HepG2 (cell line): ENCODE measurements at regions not wholly inside any gene's neighbourhood (a gene's known extent, or its start where the extent isn't known, plus 50 kb on each side); places are given as distances from the start of the nearest gene placed in this dataset.

Experiments
- ATAC-seq: fragments of 200-7000 bp; cut with Tn5 transposase; 3 replicates; pipeline ENCODE4 v1.9.1; 2020; ENCODE audit warnings: mild to moderate bottlenecking, moderate library complexity
- BruUV-seq: library from RNA; stranded (reverse); fragments of 400-500 nt; replicated peaks from 2 replicates; lab custom pipeline; 2021; lab: Mats Ljungman, UMichigan
- CTCF ChIA-PET: fragments of 300-600 bp; formaldehyde crosslinking; extraction: SDS; loops from one replicate; lab custom pipeline; 2021; ENCODE audit warnings: low total read pairs, inconsistent platforms, low intra/inter-chr PET ratio; lab: Yijun Ruan, JAX
- POLR2A ChIA-PET: fragments of 350-600 bp; sonication (Branson Sonifier 250); formaldehyde crosslinking; loops from one replicate; lab custom pipeline; 2020; ENCODE audit warnings: antibody characterized with exemption, inconsistent platforms; lab: Yijun Ruan, JAX
- DNase-seq: peaks from one replicate; pipeline ENCODE4 v3.0.0-alpha.2; 2015; ENCODE audit warnings: low spot score
- FAIRE-seq: peaks from 3 replicates; lab custom pipeline; 2011; peaks lifted over from hg19 to GRCh38; lab: Jason Lieb, UNC
- H2AFZ ChIP-seq: one replicate; pipeline ENCODE4 v1.6.1; 2011; ENCODE audit warnings: low read length, inconsistent platforms
- H3K27ac ChIP-seq: fragments of 300-600 bp; 3 replicates; pipeline ENCODE4 v1.8.0; 2011; ENCODE audit warnings: mixed run types, mild to moderate bottlenecking, mixed read lengths, low read length, inconsistent platforms; ENCODE audit not compliant: insufficient read depth; ENCODE audit errors: extremely low read length
- H3K27me3 ChIP-seq, 2 experiments: fragments of 200-600 bp in 1 of 2; 2 replicates in 1 of 2; 3 replicates in 1 of 2; pipeline versions ENCODE4 v1.6.0 to v1.8.0; 2011; ENCODE audit warnings: low read length in 2 of 2, mild to moderate bottlenecking in 2 of 2, moderate library complexity in 2 of 2, inconsistent platforms in 1 of 2; ENCODE audit not compliant: insufficient read depth in 2 of 2, control insufficient read depth in 1 of 2
- H3K36me3 ChIP-seq, 2 experiments: fragments of 200-600 bp in 1 of 2; replicated peaks in 1 of 2; 2 replicates in 1 of 2; 3 replicates in 1 of 2; pipeline versions ENCODE4 v1.5.1 to v1.8.0; 2011; ENCODE audit warnings: low read length in 2 of 2, inconsistent platforms in 1 of 2; ENCODE audit not compliant: insufficient read depth in 2 of 2, control insufficient read depth in 1 of 2
- H3K4me1 ChIP-seq: 2 replicates; pipeline ENCODE4 v1.5.1; 2012; ENCODE audit warnings: low read length, inconsistent platforms; ENCODE audit not compliant: insufficient read depth
- H3K4me2 ChIP-seq: 2 replicates; pipeline ENCODE4 v1.6.0; 2011; ENCODE audit warnings: low read depth, low read length, inconsistent platforms
- H3K4me3 ChIP-seq, 3 experiments: fragments of 200-600 bp in 1 of 3; sonication (generic), shearing (Covaris generic) in 1 of 3; replicated peaks in 1 of 3; 2 replicates each; pipeline ENCODE4 v1.5.1; 2011 to 2016; ENCODE audit warnings: low read length in 3 of 3, inconsistent platforms in 2 of 3, low read depth in 2 of 3, mild to moderate bottlenecking in 2 of 3, control low read depth in 1 of 3, mixed read lengths in 1 of 3; ENCODE audit not compliant: insufficient read depth in 1 of 3
- H3K79me2 ChIP-seq: one replicate; pipeline ENCODE4 v1.6.1; 2011; ENCODE audit warnings: low read length, inconsistent platforms; ENCODE audit not compliant: insufficient read depth
- H3K9ac ChIP-seq: 2 replicates; pipeline ENCODE4 v1.6.0; 2011; ENCODE audit warnings: mild to moderate bottlenecking, low read depth, low read length, inconsistent platforms; ENCODE audit not compliant: insufficient read depth
- H3K9me3 ChIP-seq: 2 replicates; pipeline ENCODE4 v1.5.1; 2012; ENCODE audit warnings: mild to moderate bottlenecking, low read length
- H4K20me1 ChIP-seq: 2 replicates; pipeline ENCODE4 v1.6.0; 2011; ENCODE audit warnings: inconsistent platforms, mild to moderate bottlenecking, low read length, moderate library complexity; ENCODE audit not compliant: insufficient read depth
- FOXP1 ChIP-seq, 2 experiments: fragments of 450-650 bp in 1 of 2; IDR thresholded peaks; 2 replicates each; pipeline ENCODE4 v1.6.1; 2017 to 2018; ENCODE audit warnings: antibody characterized with exemption in 1 of 2
- FUBP1 ChIP-seq: sonication (generic); formaldehyde crosslinking; IDR thresholded peaks from 2 replicates; pipeline ENCODE4 v1.5.1; 2020; ENCODE audit warnings: missing genetic modification reagents, mild to moderate bottlenecking, borderline replicate concordance
- KDM5B ChIP-seq: sonication (generic); formaldehyde crosslinking; IDR thresholded peaks from 2 replicates; pipeline ENCODE4 v1.4.0; 2020; ENCODE audit warnings: missing genetic modification reagents, mild to moderate bottlenecking, borderline replicate concordance
- NR2C2 ChIP-seq: sonication (generic); formaldehyde crosslinking; IDR thresholded peaks from 2 replicates; pipeline ENCODE4 v1.4.0; 2020; ENCODE audit warnings: missing genetic modification reagents, mild to moderate bottlenecking, moderate library complexity, borderline replicate concordance
- SSRP1 ChIP-seq: IDR thresholded peaks from 2 replicates; pipeline ENCODE4 v1.6.1; 2016; ENCODE audit warnings: control low read depth
- ZNF354B ChIP-seq: sonication (generic); formaldehyde crosslinking; IDR thresholded peaks from 2 replicates; pipeline ENCODE4 v1.8.0; 2022; ENCODE audit warnings: mild to moderate bottlenecking, missing genetic modification reagents
- ZNF639 ChIP-seq: conservative IDR thresholded peaks from 2 replicates; pipeline ENCODE4 v1.6.1; 2018; ENCODE audit warnings: missing genetic modification reagents
- ZNF773 ChIP-seq: sonication (generic); formaldehyde crosslinking; IDR thresholded peaks from 2 replicates; pipeline ENCODE4 v1.4.0; 2020; ENCODE audit warnings: missing genetic modification reagents, borderline replicate concordance
- WGBS: methylation state at CpG from one replicate; pipeline ENCODE4 v1.1.6; 2017; ENCODE audit warnings: low lambda C conversion rate; 5-methylcytosine and 5-hydroxymethylcytosine counted together
- in situ Hi-C: cut with HindIII; loops from 2 replicates; pipeline ENCODE4 v1.10.0; 2017; ENCODE audit warnings: low pct_unique_long_range_greater_than_20kb; ENCODE audit not compliant: extremely low pct_ligation_motif_present
- intact Hi-C: fragments of 100-400 bp; cut with micrococcal nuclease; formaldehyde crosslinking; loops from one replicate; pipeline ENCODE4 v1.10.0; 2022; ENCODE audit not compliant: unreplicated experiment
- TF ChIP-seq, protein P1 (sequence below): sonication (generic); formaldehyde crosslinking; IDR thresholded peaks from 2 replicates; pipeline ENCODE4 v1.4.0; 2020; ENCODE audit warnings: mild to moderate bottlenecking, missing genetic modification reagents

GRCh38 chr1:194485432-194485831 lies 1299.0 kb upstream of the B3GALT2 start:
- Histone ChIP-seq H3K79me2 (no peaks in the 10 kb centered on the region), H3K36me3 (no peaks in the 10 kb centered on the region), H3K27me3 (no peaks in the 10 kb centered on the region), H2AFZ (no peak overlapping the region), H3K4me2 (no peak overlapping the region), H3K27ac (no peak overlapping the region), H4K20me1 (no peaks in the 10 kb centered on the region), H3K9me3 (no peaks in the 10 kb centered on the region), H3K9ac (no peak overlapping the region), H3K4me1 (no peaks in the 10 kb centered on the region), H3K4me3 (no peak overlapping the region)
- no peak for DNase-seq
- no peak for ATAC-seq
- no TSS peak for BruUV-seq
- no peak for FAIRE-seq
- in situ Hi-C loops (no loop called here), intact Hi-C loops (no loop called here)
- no peak for TF ChIP-seq ZNF639 (CRISPR knock-in tag)
- ChIA-PET CTCF (no interaction called here), POLR2A (no interaction called here)

- ATAC-seq (no peak), FAIRE-seq (no peak), DNase-seq (no peak)
- ChIA-PET POLR2A (no interaction called here), CTCF (no interaction called here)
- H3K27me3 ChIP-seq: no peaks in the 10 kb centered on the region
- intact Hi-C loops (no loop called here), in situ Hi-C loops (no loop called here)
- no TSS peak for BruUV-seq
- H3K4me3 ChIP-seq: no peak overlapping the region
- no peaks in the 10 kb centered on the region for H3K4me1 ChIP-seq
- no peak overlapping the region for H2AFZ ChIP-seq
- WGBS: 3% methylated on average over 1 of the region's 1 CpG
- no peak overlapping the region for H3K27ac ChIP-seq
- no peaks in the 10 kb centered on the region for H3K36me3 ChIP-seq
- no peak overlapping the region for H3K4me2 ChIP-seq
- no peaks in the 10 kb centered on the region for H4K20me1 ChIP-seq
- H3K9ac ChIP-seq: no peak overlapping the region
- H3K79me2 ChIP-seq: no peaks in the 10 kb centered on the region
- H3K9me3 ChIP-seq: no peaks in the 10 kb centered on the region
- TF ChIP-seq ZNF773 (CRISPR knock-in tag) (no peak), FUBP1 (CRISPR knock-in tag) (no peak), KDM5B (no peak), NR2C2 (CRISPR knock-in tag) (no peak), SSRP1 (CRISPR knock-in tag) (no peak), ZNF354B (CRISPR knock-in tag) (no peak), FOXP1 (IDR thresholded peaks at IDR 0.05) (no peak), FOXP1 (CRISPR knock-in tag; IDR thresholded peaks at IDR 0.05) (no peak)
- TF ChIP-seq, protein P1, sequence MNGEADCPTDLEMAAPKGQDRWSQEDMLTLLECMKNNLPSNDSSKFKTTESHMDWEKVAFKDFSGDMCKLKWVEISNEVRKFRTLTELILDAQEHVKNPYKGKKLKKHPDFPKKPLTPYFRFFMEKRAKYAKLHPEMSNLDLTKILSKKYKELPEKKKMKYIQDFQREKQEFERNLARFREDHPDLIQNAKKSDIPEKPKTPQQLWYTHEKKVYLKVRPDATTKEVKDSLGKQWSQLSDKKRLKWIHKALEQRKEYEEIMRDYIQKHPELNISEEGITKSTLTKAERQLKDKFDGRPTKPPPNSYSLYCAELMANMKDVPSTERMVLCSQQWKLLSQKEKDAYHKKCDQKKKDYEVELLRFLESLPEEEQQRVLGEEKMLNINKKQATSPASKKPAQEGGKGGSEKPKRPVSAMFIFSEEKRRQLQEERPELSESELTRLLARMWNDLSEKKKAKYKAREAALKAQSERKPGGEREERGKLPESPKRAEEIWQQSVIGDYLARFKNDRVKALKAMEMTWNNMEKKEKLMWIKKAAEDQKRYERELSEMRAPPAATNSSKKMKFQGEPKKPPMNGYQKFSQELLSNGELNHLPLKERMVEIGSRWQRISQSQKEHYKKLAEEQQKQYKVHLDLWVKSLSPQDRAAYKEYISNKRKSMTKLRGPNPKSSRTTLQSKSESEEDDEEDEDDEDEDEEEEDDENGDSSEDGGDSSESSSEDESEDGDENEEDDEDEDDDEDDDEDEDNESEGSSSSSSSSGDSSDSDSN (CRISPR knock-in tag): no peak
These were observed 1292.3 kb upstream of the B3GALT2 start for GRCh38 chr1:194478731-194479130.
